ENCODE measurements at regions not wholly inside any gene's neighbourhood (a gene's known extent, or its start where the extent isn't known, plus 50 kb on each side); places are given as distances from the start of the nearest gene placed in this dataset.
A peak's percentile ranks its signal among the peaks of the same experiment; 100 is the strongest.

DNA sequence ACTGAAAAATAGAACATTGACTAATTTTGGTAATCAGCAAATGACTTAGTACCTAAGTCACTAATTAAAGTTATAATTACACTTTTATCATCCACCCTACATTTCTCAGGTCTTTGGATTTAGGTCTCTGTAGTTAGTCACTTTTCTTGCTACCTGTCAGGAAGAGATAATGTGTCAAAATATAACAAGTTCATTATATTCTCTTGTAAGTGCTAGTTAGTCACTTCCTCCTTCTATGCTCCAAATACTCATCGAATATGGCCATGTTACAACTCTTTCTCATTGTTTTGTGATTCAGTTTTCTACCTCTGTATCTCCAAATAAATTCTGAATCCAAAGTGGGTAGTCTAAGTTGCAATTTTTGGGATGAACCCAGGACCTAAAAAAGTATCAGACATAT, 163.5 kb upstream of the KIF2B start:
- peaks cover 8% of the 10 kb centered on the region for H3K4me1 Mint-ChIP-seq (ENCODE audit: low read depth, unreplicated experiment)
- no peak overlapping the region for H2AFZ ChIP-seq (ENCODE audit: low read depth, low read length)
- no peaks in the 10 kb centered on the region for H3K79me2 ChIP-seq (ENCODE audit: insufficient read depth, low read length)
- no peak overlapping the region for H3K4me3 Mint-ChIP-seq (ENCODE audit: unreplicated experiment)
- no peak for DNase-seq (ENCODE audit: low read depth)
- no peaks in the 10 kb centered on the region for H4K20me1 ChIP-seq (ENCODE audit: insufficient read depth, low read length)
- H3K9me3 Mint-ChIP-seq (ENCODE audit: unreplicated experiment), result no peaks in the 10 kb centered on the region
- no peaks in the 10 kb centered on the region for H3K27me3 Mint-ChIP-seq (ENCODE audit: low read depth, unreplicated experiment)
- no peak overlapping the region for H3K9ac ChIP-seq (ENCODE audit: low read length)
- no peak overlapping the region for H3K4me3 ChIP-seq (ENCODE audit: insufficient read depth, low read depth, low read length)
- no peaks in the 10 kb centered on the region for H3K36me3 ChIP-seq (ENCODE audit: insufficient read depth, low read length)
- no peaks in the 10 kb centered on the region for H3K36me3 Mint-ChIP-seq (ENCODE audit: low read depth, unreplicated experiment)
- H3K4me1 ChIP-seq (ENCODE audit: insufficient read depth, low read length), result no peaks in the 10 kb centered on the region
- H3K27me3 ChIP-seq (ENCODE audit: insufficient read depth, low read length), result no peaks in the 10 kb centered on the region
- H3K9me3 ChIP-seq (ENCODE audit: insufficient read depth, low read depth, low read length), result no peaks in the 10 kb centered on the region
- no peak overlapping the region for H3K4me2 ChIP-seq (ENCODE audit: low read length)
- no peak for FAIRE-seq
- TF ChIP-seq EZH2 (IDR thresholded peaks at IDR 0.05; ENCODE audit: insufficient read depth, low read length), result no peak
- TF ChIP-seq, protein P1, sequence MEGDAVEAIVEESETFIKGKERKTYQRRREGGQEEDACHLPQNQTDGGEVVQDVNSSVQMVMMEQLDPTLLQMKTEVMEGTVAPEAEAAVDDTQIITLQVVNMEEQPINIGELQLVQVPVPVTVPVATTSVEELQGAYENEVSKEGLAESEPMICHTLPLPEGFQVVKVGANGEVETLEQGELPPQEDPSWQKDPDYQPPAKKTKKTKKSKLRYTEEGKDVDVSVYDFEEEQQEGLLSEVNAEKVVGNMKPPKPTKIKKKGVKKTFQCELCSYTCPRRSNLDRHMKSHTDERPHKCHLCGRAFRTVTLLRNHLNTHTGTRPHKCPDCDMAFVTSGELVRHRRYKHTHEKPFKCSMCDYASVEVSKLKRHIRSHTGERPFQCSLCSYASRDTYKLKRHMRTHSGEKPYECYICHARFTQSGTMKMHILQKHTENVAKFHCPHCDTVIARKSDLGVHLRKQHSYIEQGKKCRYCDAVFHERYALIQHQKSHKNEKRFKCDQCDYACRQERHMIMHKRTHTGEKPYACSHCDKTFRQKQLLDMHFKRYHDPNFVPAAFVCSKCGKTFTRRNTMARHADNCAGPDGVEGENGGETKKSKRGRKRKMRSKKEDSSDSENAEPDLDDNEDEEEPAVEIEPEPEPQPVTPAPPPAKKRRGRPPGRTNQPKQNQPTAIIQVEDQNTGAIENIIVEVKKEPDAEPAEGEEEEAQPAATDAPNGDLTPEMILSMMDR (IDR thresholded peaks at IDR 0.05; ENCODE audit: insufficient read depth, low read depth, low read length), result no peak
- H3K27ac Mint-ChIP-seq (ENCODE audit: unreplicated experiment), result no peak overlapping the region
- no peak overlapping the region for H3K27ac ChIP-seq (ENCODE audit: low read depth, low read length)

DNA sequence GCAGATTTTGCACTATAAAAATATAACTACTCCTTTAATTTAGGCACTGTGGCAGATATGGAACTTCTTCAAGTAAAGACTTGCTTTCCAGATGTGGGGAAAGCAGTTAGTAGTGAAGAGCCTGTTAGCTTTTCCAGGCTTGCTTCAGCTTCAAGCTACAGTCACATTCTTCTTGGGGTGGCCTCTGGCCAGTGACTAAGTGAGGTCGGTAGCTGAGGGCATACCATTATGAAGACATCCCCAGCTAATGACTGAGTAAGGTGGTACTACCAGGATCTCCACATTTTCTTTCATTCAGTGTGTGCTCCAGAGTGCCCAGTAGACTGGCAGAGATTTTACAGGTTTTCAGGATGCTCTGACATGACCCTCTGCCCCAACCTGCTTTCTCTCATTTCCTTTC, 167.1 kb upstream of the KIF2B start:
- Histone ChIP-seq H3K27me3 (ENCODE audit: insufficient read depth, low read length) (no peaks in the 10 kb centered on the region), H3K27ac (ENCODE audit: low read depth, low read length) (no peak overlapping the region), H3K4me3 (ENCODE audit: insufficient read depth, low read depth, low read length) (no peak overlapping the region), H3K36me3 (ENCODE audit: insufficient read depth, low read length) (no peaks in the 10 kb centered on the region), H2AFZ (ENCODE audit: low read depth, low read length) (no peak overlapping the region), H4K20me1 (ENCODE audit: insufficient read depth, low read length) (no peaks in the 10 kb centered on the region), H3K4me1 (ENCODE audit: insufficient read depth, low read length) (no peaks in the 10 kb centered on the region), H3K4me2 (ENCODE audit: low read length) (no peak overlapping the region), H3K9me3 (ENCODE audit: insufficient read depth, low read depth, low read length) (no peaks in the 10 kb centered on the region), H3K79me2 (ENCODE audit: insufficient read depth, low read length) (no peaks in the 10 kb centered on the region), H3K9ac (ENCODE audit: low read length) (no peak overlapping the region)
- Mint-ChIP-seq H3K27ac (ENCODE audit: unreplicated experiment) (peak overlapping the region; percentile 34), H3K4me3 (ENCODE audit: unreplicated experiment) (no peak overlapping the region), H3K36me3 (ENCODE audit: low read depth, unreplicated experiment) (no peaks in the 10 kb centered on the region), H3K4me1 (ENCODE audit: low read depth, unreplicated experiment) (peaks cover 8% of the 10 kb centered on the region), H3K9me3 (ENCODE audit: unreplicated experiment) (no peaks in the 10 kb centered on the region), H3K27me3 (ENCODE audit: low read depth, unreplicated experiment) (no peaks in the 10 kb centered on the region)
- TF ChIP-seq, protein P1 (IDR thresholded peaks at IDR 0.05; ENCODE audit: insufficient read depth, low read depth, low read length), result no peak
- no peak for TF ChIP-seq EZH2 (IDR thresholded peaks at IDR 0.05; ENCODE audit: insufficient read depth, low read length)
- FAIRE-seq (no peak), DNase-seq (ENCODE audit: low read depth) (peak; percentile 36)

DNA sequence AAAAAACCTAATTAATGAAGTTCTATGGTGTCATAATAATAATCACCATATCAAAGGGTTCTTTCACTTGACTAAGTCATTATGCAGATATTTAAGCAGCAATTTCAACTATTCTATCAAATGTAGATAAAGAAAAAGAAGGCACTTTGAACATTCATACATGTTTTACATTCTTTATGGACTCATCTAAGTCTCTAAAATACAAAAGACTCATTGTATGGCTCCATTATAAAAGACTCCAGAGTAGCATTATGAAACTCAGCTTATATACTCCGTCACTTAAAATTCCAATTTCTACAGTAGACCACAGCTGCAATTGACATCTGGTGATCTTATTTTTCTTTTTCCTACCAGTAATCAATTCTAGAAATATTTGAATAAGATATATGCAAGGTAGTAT, 173.5 kb upstream of the KIF2B start:
- Histone ChIP-seq H3K36me3 (ENCODE audit: insufficient read depth, low read length) (no peaks in the 10 kb centered on the region), H4K20me1 (ENCODE audit: insufficient read depth, low read length) (no peaks in the 10 kb centered on the region), H3K4me2 (ENCODE audit: low read length) (no peak overlapping the region), H3K9me3 (ENCODE audit: insufficient read depth, low read depth, low read length) (no peaks in the 10 kb centered on the region), H3K27ac (ENCODE audit: low read depth, low read length) (no peak overlapping the region), H3K4me1 (ENCODE audit: insufficient read depth, low read length) (no peaks in the 10 kb centered on the region), H3K9ac (ENCODE audit: low read length) (no peak overlapping the region), H2AFZ (ENCODE audit: low read depth, low read length) (no peak overlapping the region), H3K27me3 (ENCODE audit: insufficient read depth, low read length) (no peaks in the 10 kb centered on the region), H3K4me3 (ENCODE audit: insufficient read depth, low read depth, low read length) (no peak overlapping the region), H3K79me2 (ENCODE audit: insufficient read depth, low read length) (no peaks in the 10 kb centered on the region)
- no peak for DNase-seq (ENCODE audit: low read depth)
- no peaks in the 10 kb centered on the region for H3K36me3 Mint-ChIP-seq (ENCODE audit: low read depth, unreplicated experiment)
- no peaks in the 10 kb centered on the region for H3K27me3 Mint-ChIP-seq (ENCODE audit: low read depth, unreplicated experiment)
- H3K4me3 Mint-ChIP-seq (ENCODE audit: unreplicated experiment), result no peak overlapping the region
- FAIRE-seq, result no peak
- TF ChIP-seq EZH2 (IDR thresholded peaks at IDR 0.05; ENCODE audit: insufficient read depth, low read length), result no peak
- TF ChIP-seq, protein P1 (IDR thresholded peaks at IDR 0.05; ENCODE audit: insufficient read depth, low read depth, low read length), result no peak
- H3K9me3 Mint-ChIP-seq (ENCODE audit: unreplicated experiment), result no peaks in the 10 kb centered on the region
- no peak overlapping the region for H3K27ac Mint-ChIP-seq (ENCODE audit: unreplicated experiment)
- H3K4me1 Mint-ChIP-seq (ENCODE audit: low read depth, unreplicated experiment), result no peaks in the 10 kb centered on the region

Measured in astrocyte (in vitro differentiated cells and primary cell).